Calu3 (cell line): ENCODE measurements at regions not wholly inside any gene's neighbourhood (a gene's known extent, or its start where the extent isn't known, plus 50 kb on each side); places are given as distances from the start of the nearest gene placed in this dataset.

Experiments
- BruUV-seq: library from RNA; stranded (reverse); fragments of 400-500 nt; replicated peaks from 2 replicates; lab custom pipeline; 2021; lab: Mats Ljungman, UMichigan
- CTCF ChIA-PET: fragments of 300-600 bp; sonication (Branson Sonifier 250); formaldehyde crosslinking; loops from one replicate; lab custom pipeline; 2022; ENCODE audit warnings: antibody characterized with exemption; lab: Charles Lee
- DNase-seq: peaks from one replicate; pipeline ENCODE4 v3.0.0; 2022
- H3K27ac Mint-ChIP-seq: one replicate; pipeline ENCODE4 v1.8.0; 2022; ENCODE audit warnings: mixed read lengths; ENCODE audit not compliant: unreplicated experiment
- H3K27me3 Mint-ChIP-seq: one replicate; pipeline ENCODE4 v1.8.0; 2022; ENCODE audit warnings: mixed read lengths; ENCODE audit not compliant: unreplicated experiment
- H3K36me3 Mint-ChIP-seq: one replicate; pipeline ENCODE4 v1.8.0; 2022; ENCODE audit warnings: mild to moderate bottlenecking, moderate library complexity, mixed read lengths; ENCODE audit not compliant: insufficient read depth, unreplicated experiment
- H3K4me1 Mint-ChIP-seq: one replicate; pipeline ENCODE4 v1.8.0; 2022; ENCODE audit warnings: mild to moderate bottlenecking, low read depth, mixed read lengths; ENCODE audit not compliant: unreplicated experiment
- H3K4me3 Mint-ChIP-seq: one replicate; pipeline ENCODE4 v1.8.0; 2022; ENCODE audit warnings: mild to moderate bottlenecking, low read depth, moderate library complexity, mixed read lengths; ENCODE audit not compliant: unreplicated experiment
- H3K9me3 Mint-ChIP-seq: one replicate; pipeline ENCODE4 v1.8.0; 2022; ENCODE audit warnings: low read depth, mixed read lengths; ENCODE audit not compliant: unreplicated experiment
- CTCF ChIP-seq: fragments of 200-600 bp; IDR thresholded peaks from one replicate; pipeline ENCODE4 v1.8.0; 2022; ENCODE audit warnings: antibody characterized with exemption; ENCODE audit not compliant: unreplicated experiment
- intact Hi-C: fragments of 100-400 bp; cut with micrococcal nuclease; formaldehyde crosslinking; loops from one replicate; pipeline ENCODE4 v1.10.0; 2022; ENCODE audit not compliant: unreplicated experiment

- H3K27ac Mint-ChIP-seq = no peak overlapping the region
- no peaks in the 10 kb centered on the region for H3K9me3 Mint-ChIP-seq
- H3K4me3 Mint-ChIP-seq = no peak overlapping the region
- no TSS peak for BruUV-seq
- H3K36me3 Mint-ChIP-seq = no peaks in the 10 kb centered on the region
- H3K27me3 Mint-ChIP-seq = no peaks in the 10 kb centered on the region
- intact Hi-C loops = no loop called here
- no peak for DNase-seq
- no peaks in the 10 kb centered on the region for H3K4me1 Mint-ChIP-seq
- TF ChIP-seq CTCF = no peak
- CTCF ChIA-PET = no interaction called here
Measured at GRCh38 chr6:27052731-27053082, 194.8 kb upstream of the PRSS16 start.

GRCh38 chr6:27053738-27054137 is 193.8 kb upstream of the PRSS16 start:
- Mint-ChIP-seq H3K4me3 (no peak overlapping the region), H3K27me3 (no peaks in the 10 kb centered on the region), H3K36me3 (no peaks in the 10 kb centered on the region), H3K27ac (no peak overlapping the region), H3K9me3 (no peaks in the 10 kb centered on the region), H3K4me1 (no peaks in the 10 kb centered on the region)
- no peak for TF ChIP-seq CTCF
- intact Hi-C loops = no loop called here
- BruUV-seq = no TSS peak
- CTCF ChIA-PET = no interaction called here
- DNase-seq = no peak

- no peak for DNase-seq
- CTCF ChIA-PET = no interaction called here
- no peak for TF ChIP-seq CTCF
- no peaks in the 10 kb centered on the region for H3K4me1 Mint-ChIP-seq
- no TSS peak for BruUV-seq
- no peaks in the 10 kb centered on the region for H3K9me3 Mint-ChIP-seq
- intact Hi-C loops = no loop called here
- H3K27me3 Mint-ChIP-seq = no peaks in the 10 kb centered on the region
- H3K27ac Mint-ChIP-seq = no peak overlapping the region
- H3K36me3 Mint-ChIP-seq = no peaks in the 10 kb centered on the region
- no peak overlapping the region for H3K4me3 Mint-ChIP-seq
Measured at GRCh38 chr6:27056615-27057014, 190.9 kb upstream of the PRSS16 start.

GRCh38 chr6:27059621-27060425 is 187.7 kb upstream of the PRSS16 start:
- no TSS peak for BruUV-seq
- Mint-ChIP-seq H3K4me1 (no peaks in the 10 kb centered on the region), H3K9me3 (no peaks in the 10 kb centered on the region), H3K36me3 (no peaks in the 10 kb centered on the region), H3K27me3 (no peaks in the 10 kb centered on the region), H3K4me3 (no peak overlapping the region), H3K27ac (no peak overlapping the region)
- intact Hi-C loops = no loop called here
- no peak for DNase-seq
- no peak for TF ChIP-seq CTCF
- CTCF ChIA-PET = no interaction called here
